ENCODE measurements at regions not wholly inside any gene's neighbourhood (a gene's known extent, or its start where the extent isn't known, plus 50 kb on each side); places are given as distances from the start of the nearest gene placed in this dataset.
"Not testable (repeated sequence)": the region's sequence is repeated elsewhere in the genome, so short reads cannot be mapped to it uniquely, and the experiment has no call there.

GRCh38 chr1:9441451-9442133, 97.7 kb upstream of the SLC25A33 start:
- DNase-seq (ENCODE audit: low read depth in 2 of 3, low spot score in 2 of 3): no peak

GRCh38 chr1:9442278-9442846, 96.9 kb upstream of the SLC25A33 start:
- DNase-seq (ENCODE audit: low read depth in 2 of 3, low spot score in 2 of 3): no peak

GRCh38 chr1:9442986-9443385, 96.3 kb upstream of the SLC25A33 start:
- DNase-seq (ENCODE audit: low read depth in 2 of 3, low spot score in 2 of 3): no peak

GRCh38 chr1:9443913-9444445, 95.3 kb upstream of the SLC25A33 start:
- DNase-seq (ENCODE audit: low read depth in 2 of 3, low spot score in 2 of 3): no peak

GRCh38 chr1:9444532-9444931, 94.7 kb upstream of the SLC25A33 start:
- no peak for DNase-seq (ENCODE audit: low read depth in 2 of 3, low spot score in 2 of 3)

- not testable (repeated sequence) for DNase-seq (ENCODE audit: low read depth in 2 of 3, low spot score in 2 of 3)
Observed at GRCh38 chr1:9445081-9445480, 94.2 kb upstream of the SLC25A33 start.

- DNase-seq (ENCODE audit: low read depth in 2 of 3, low spot score in 2 of 3): no peak
Observed at GRCh38 chr1:9447215-9447960, 91.9 kb upstream of the SLC25A33 start.

- DNase-seq (ENCODE audit: low read depth in 2 of 3, low spot score in 2 of 3): no peak
Observed at GRCh38 chr1:9448132-9449109, 90.8 kb upstream of the SLC25A33 start.

- no peak for DNase-seq (ENCODE audit: low read depth in 2 of 3, low spot score in 2 of 3)
Observed at GRCh38 chr1:9449110-9449627, 90.1 kb upstream of the SLC25A33 start.

GRCh38 chr1:9449976-9450696, 89.1 kb upstream of the SLC25A33 start:
- DNase-seq (ENCODE audit: low read depth in 2 of 3, low spot score in 2 of 3): no peak

GRCh38 chr1:9451081-9451480, 88.2 kb upstream of the SLC25A33 start:
- DNase-seq (ENCODE audit: low read depth in 2 of 3, low spot score in 2 of 3): no peak

GRCh38 chr1:9452516-9453140, 86.6 kb upstream of the SLC25A33 start:
- no peak for DNase-seq (ENCODE audit: low read depth in 2 of 3, low spot score in 2 of 3)

GRCh38 chr1:9453375-9453774, 85.9 kb upstream of the SLC25A33 start:
- DNase-seq (ENCODE audit: low read depth in 2 of 3, low spot score in 2 of 3): no peak

GRCh38 chr1:9453779-9454418, 85.4 kb upstream of the SLC25A33 start:
- DNase-seq (ENCODE audit: low read depth in 2 of 3, low spot score in 2 of 3): no peak

- no peak for DNase-seq (ENCODE audit: low read depth in 2 of 3, low spot score in 2 of 3)
Observed at GRCh38 chr1:9454494-9455066, 84.7 kb upstream of the SLC25A33 start.

GRCh38 chr1:9455487-9456234, 83.6 kb upstream of the SLC25A33 start:
- DNase-seq (ENCODE audit: low read depth in 2 of 3, low spot score in 2 of 3): peak; percentile 18 to 56 (median 40)

GRCh38 chr1:9456833-9457232, 82.4 kb upstream of the SLC25A33 start:
- no peak for DNase-seq (ENCODE audit: low read depth in 2 of 3, low spot score in 2 of 3)

GRCh38 chr1:9459816-9460407, 79.4 kb upstream of the SLC25A33 start:
- no peak for DNase-seq (ENCODE audit: low read depth in 2 of 3, low spot score in 2 of 3)
